K562 (cell line): ENCODE measurements at regions not wholly inside any gene's neighbourhood (a gene's known extent, or its start where the extent isn't known, plus 50 kb on each side); places are given as distances from the start of the nearest gene placed in this dataset.

Experiments
- ATAC-seq: fragments of 200-7000 bp; cut with Tn5 transposase; 3 replicates; pipeline ENCODE4 v1.9.1; 2020; ENCODE audit warnings: moderate library complexity
- BruUV-seq: library from RNA; stranded (reverse); fragments of 400-500 nt; replicated peaks from 2 replicates; lab custom pipeline; 2021; lab: Mats Ljungman, UMichigan
- CTCF ChIA-PET: fragments of 300-600 bp; formaldehyde crosslinking; extraction: SDS; loops from one replicate; lab custom pipeline; 2021; ENCODE audit warnings: low intra/inter-chr PET ratio; lab: Yijun Ruan, JAX
- POLR2A ChIA-PET: fragments of 300-600, 350-650 bp; sonication (Branson Sonifier 250); formaldehyde crosslinking; extraction: SDS; loops from one replicate; lab custom pipeline; 2021; ENCODE audit warnings: antibody characterized with exemption, inconsistent platforms; lab: Yijun Ruan, JAX
- DNase-seq, 4 experiments: peaks; one replicate each; pipeline versions ENCODE4 v3.0.0 to v3.0.0-alpha.2; 2011 to 2018; ENCODE audit warnings: low spot score in 3 of 4, mixed read lengths in 3 of 4; ENCODE audit errors: extremely low read depth in 1 of 4
- FAIRE-seq: peaks from 2 replicates; lab custom pipeline; 2011; peaks lifted over from hg19 to GRCh38; lab: Jason Lieb, UNC
- H2AFZ ChIP-seq: 2 replicates; pipeline ENCODE4 v1.6.0; 2011; ENCODE audit warnings: low read depth, low read length, control low read depth, inconsistent platforms
- H3K27ac ChIP-seq: fragments of 200-600 bp; 3 replicates; pipeline ENCODE4 v1.8.0; 2011; ENCODE audit warnings: low read depth, mild to moderate bottlenecking, control low read depth, inconsistent platforms, low read length, moderate library complexity, mixed read lengths; ENCODE audit errors: extremely low read depth
- H3K27me3 ChIP-seq, 2 experiments: fragments of 300-600 bp in 1 of 2; 2 replicates in 1 of 2; 3 replicates in 1 of 2; pipeline versions ENCODE4 v1.6.0 to v1.8.0; 2011; ENCODE audit warnings: inconsistent platforms in 2 of 2, low read length in 2 of 2, mild to moderate bottlenecking in 1 of 2, mixed read lengths in 1 of 2, moderate library complexity in 1 of 2; ENCODE audit not compliant: control insufficient read depth in 2 of 2, insufficient read depth in 2 of 2
- H3K36me3 ChIP-seq: fragments of 300-600 bp; 3 replicates; pipeline ENCODE4 v1.8.0; 2011; ENCODE audit warnings: mild to moderate bottlenecking, low read length, inconsistent platforms; ENCODE audit not compliant: control insufficient read depth, insufficient read depth
- H3K4me1 ChIP-seq, 2 experiments: fragments of 200-600 bp in 1 of 2; replicated peaks in 1 of 2; 2 replicates in 1 of 2; 3 replicates in 1 of 2; pipeline versions ENCODE4 v1.5.1 to v1.8.0; 2011; ENCODE audit warnings: inconsistent platforms in 2 of 2, low read length in 2 of 2, mild to moderate bottlenecking in 1 of 2, mixed read lengths in 1 of 2, moderate library complexity in 1 of 2; ENCODE audit not compliant: control insufficient read depth in 2 of 2, insufficient read depth in 2 of 2
- H3K4me2 ChIP-seq: 2 replicates; pipeline ENCODE4 v1.6.1; 2011; ENCODE audit warnings: low read length, control low read depth, inconsistent platforms, mixed read lengths; ENCODE audit not compliant: insufficient read depth
- H3K4me3 ChIP-seq: fragments of 200-600 bp; sonication (generic), shearing (Covaris generic); 2 replicates; pipeline ENCODE4 v1.5.1; 2016; ENCODE audit warnings: control low read depth, inconsistent platforms
- H3K79me2 ChIP-seq: fragments of 200-600 bp; 3 replicates; pipeline ENCODE4 v1.8.0; 2011; ENCODE audit warnings: low read length, inconsistent platforms; ENCODE audit not compliant: control insufficient read depth, insufficient read depth
- H3K9ac ChIP-seq, 2 experiments: 2 replicates each; pipeline versions ENCODE4 v1.6.0 to v1.6.1; 2011; ENCODE audit warnings: low read depth in 2 of 2, low read length in 2 of 2, control low read depth in 1 of 2, inconsistent platforms in 1 of 2, mild to moderate bottlenecking in 1 of 2, mixed read lengths in 1 of 2; ENCODE audit not compliant: insufficient read depth in 1 of 2
- H3K9me1 ChIP-seq: one replicate; pipeline ENCODE4 v1.6.0; 2011; ENCODE audit warnings: inconsistent platforms, mild to moderate bottlenecking, low read length, moderate library complexity; ENCODE audit not compliant: control insufficient read depth, insufficient read depth
- H3K9me3 ChIP-seq: replicated peaks from 2 replicates; pipeline ENCODE4 v1.5.1; 2011; ENCODE audit warnings: low read depth, low read length, inconsistent platforms; ENCODE audit not compliant: control insufficient read depth, insufficient read depth
- H4K20me1 ChIP-seq: replicated peaks from 2 replicates; pipeline ENCODE4 v1.6.1; 2011; ENCODE audit warnings: low read length, inconsistent platforms, mixed read lengths; ENCODE audit not compliant: control insufficient read depth, insufficient read depth
- ARID1B ChIP-seq: fragments of 450-650 bp; IDR thresholded peaks from 2 replicates; pipeline ENCODE4 v1.6.1; 2016; ENCODE audit warnings: antibody characterized with exemption, mild to moderate bottlenecking, inconsistent platforms
- CBFA2T3 ChIP-seq: fragments of 450-650 bp; IDR thresholded peaks from 2 replicates; pipeline ENCODE4 v1.6.1; 2017
- CCAR2 ChIP-seq: fragments of 200-400 bp; formaldehyde crosslinking; IDR thresholded peaks from 2 replicates; pipeline ENCODE4 v1.6.1; 2017; ENCODE audit warnings: mild to moderate bottlenecking, low read depth, low read length
- EP300 ChIP-seq: IDR thresholded peaks from 2 replicates; pipeline ENCODE4 v1.6.1; 2012; ENCODE audit warnings: low read length, improper control_type of control experiment
- GATA2 ChIP-seq: sonication (generic); formaldehyde crosslinking; IDR thresholded peaks from 2 replicates; pipeline ENCODE4 v1.4.0; 2020; ENCODE audit warnings: mild to moderate bottlenecking, missing genetic modification reagents
- ID3 ChIP-seq, 2 experiments: fragments of 250-450 bp in 1 of 2; fragments of 450-650 bp in 1 of 2; sonication (Bioruptor Pico) in 1 of 2; IDR thresholded peaks; 2 replicates each; pipeline versions ENCODE4 v1.6.1 to v1.8.0; 2016 to 2021; ENCODE audit warnings: mild to moderate bottlenecking in 2 of 2, moderate library complexity in 2 of 2, missing compliant biosample characterization in 1 of 2, missing genetic modification characterization in 1 of 2
- NCOA4 ChIP-seq: fragments of 450-650 bp; IDR thresholded peaks from 2 replicates; pipeline ENCODE4 v1.6.1; 2018; ENCODE audit warnings: mild to moderate bottlenecking; ENCODE audit not compliant: partially characterized antibody
- RBBP5 ChIP-seq: fragments of 200-600 bp; sonication (generic); IDR thresholded peaks from 2 replicates; pipeline ENCODE4 v1.6.1; 2012; ENCODE audit warnings: borderline replicate concordance, mild to moderate bottlenecking, low read length, control low read depth, inconsistent platforms; ENCODE audit not compliant: insufficient read depth, poor library complexity, severe bottlenecking
- SMARCA4 ChIP-seq: fragments of 450-650 bp; IDR thresholded peaks from 2 replicates; pipeline ENCODE4 v1.6.1; 2016
- SRSF9 ChIP-seq: fragments of 200-400 bp; formaldehyde crosslinking; IDR thresholded peaks from 2 replicates; pipeline ENCODE4 v1.6.1; 2017; ENCODE audit warnings: low read depth, low read length, borderline replicate concordance
- TCF3 ChIP-seq: sonication (generic); formaldehyde crosslinking; IDR thresholded peaks from 2 replicates; pipeline ENCODE4 v1.4.0; 2020; ENCODE audit warnings: mild to moderate bottlenecking, missing genetic modification reagents
- whole genome bisulfite sequencing: fragments of 100-300 bp; shearing (Covaris generic); methylation state at CpG from one replicate; pipeline ENCODE4 v1.1.6; 2016; ENCODE audit warnings: low coverage, mixed read lengths; ENCODE audit not compliant: insufficient coverage; ENCODE audit errors: missing lambda C conversion rate; 5-methylcytosine and 5-hydroxymethylcytosine counted together
- in situ Hi-C: fragments of 300-500 bp; cut with MboI; formaldehyde crosslinking; loops from 4 replicates; pipeline ENCODE4 v1.15.0; 2018; ENCODE audit warnings: inconsistent platforms, mixed read lengths
- intact Hi-C: fragments of 100-400 bp; cut with micrococcal nuclease; formaldehyde crosslinking; loops from 2 replicates; pipeline ENCODE4 v1.14.2; 2022
- TF ChIP-seq, protein P1 (sequence below), 2 experiments: IDR thresholded peaks in 1 of 2; conservative IDR thresholded peaks in 1 of 2; 2 replicates each; pipeline ENCODE4 v1.6.1; 2016; ENCODE audit warnings: low read depth in 2 of 2, mild to moderate bottlenecking in 1 of 2, missing compliant biosample characterization in 1 of 2, missing genetic modification characterization in 1 of 2, moderate library complexity in 1 of 2
- TF ChIP-seq, protein P2 (sequence below): fragments of 450-650 bp; IDR thresholded peaks from 2 replicates; pipeline ENCODE4 v1.6.1; 2018; ENCODE audit not compliant: partially characterized antibody

- TF ChIP-seq, protein P1, sequence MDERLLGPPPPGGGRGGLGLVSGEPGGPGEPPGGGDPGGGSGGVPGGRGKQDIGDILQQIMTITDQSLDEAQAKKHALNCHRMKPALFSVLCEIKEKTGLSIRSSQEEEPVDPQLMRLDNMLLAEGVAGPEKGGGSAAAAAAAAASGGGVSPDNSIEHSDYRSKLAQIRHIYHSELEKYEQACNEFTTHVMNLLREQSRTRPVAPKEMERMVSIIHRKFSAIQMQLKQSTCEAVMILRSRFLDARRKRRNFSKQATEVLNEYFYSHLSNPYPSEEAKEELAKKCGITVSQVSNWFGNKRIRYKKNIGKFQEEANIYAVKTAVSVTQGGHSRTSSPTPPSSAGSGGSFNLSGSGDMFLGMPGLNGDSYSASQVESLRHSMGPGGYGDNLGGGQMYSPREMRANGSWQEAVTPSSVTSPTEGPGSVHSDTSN (CRISPR knock-in tag; IDR thresholded peaks at IDR 0.05; ENCODE audit: low read depth), result no peak
- TF ChIP-seq, protein P1 (tag; conservative IDR thresholded peaks at IDR 0.05; ENCODE audit: low read depth), result peak; percentile 24
- TF ChIP-seq CBFA2T3 (peak; percentile 10; the same call in 1 of the 2 replicates), EP300 (0 out of 2 replicates have a peak, but pooled peaks have one; percentile 16), SMARCA4 (peak; percentile 77)
Observed at GRCh38 chr9:105861972-105862371, 167.6 kb downstream of the TMEM38B start (continued).

- no peaks in the 10 kb centered on the region for H3K79me2 ChIP-seq
- no peak overlapping the region for H3K4me3 ChIP-seq
- DNase-seq (no peak), FAIRE-seq (no peak), ATAC-seq (peak; percentile 40; the same call in 2 of the 3 replicates)
- H2AFZ ChIP-seq, result no peak overlapping the region
- POLR2A ChIA-PET, result no interaction called here
- no peaks in the 10 kb centered on the region for H3K36me3 ChIP-seq
- H3K4me2 ChIP-seq, result no peak overlapping the region
- H3K27me3 ChIP-seq, result no peaks in the 10 kb centered on the region
- H3K27ac ChIP-seq, result no peak overlapping the region
- in situ Hi-C loops, result no loop called here
- peaks cover 2 to 16% of the 10 kb centered on the region in 2 experiments for H3K4me1 ChIP-seq
- BruUV-seq, result no TSS peak
- intact Hi-C loops, result no loop called here
- CTCF ChIA-PET, result no interaction called here
- H3K9me3 ChIP-seq, result no peaks in the 10 kb centered on the region
- H3K9ac ChIP-seq, result no peak overlapping the region
- 2% methylated on average over 6 of the region's 6 CpGs for WGBS
- H3K9me1 ChIP-seq, result no peaks in the 10 kb centered on the region
- H4K20me1 ChIP-seq, result no peaks in the 10 kb centered on the region
- peak; percentile 58; the same call in 1 of the 2 replicates for TF ChIP-seq GATA2 (CRISPR knock-in tag)
- no peak for TF ChIP-seq SRSF9
- TF ChIP-seq, protein P2, sequence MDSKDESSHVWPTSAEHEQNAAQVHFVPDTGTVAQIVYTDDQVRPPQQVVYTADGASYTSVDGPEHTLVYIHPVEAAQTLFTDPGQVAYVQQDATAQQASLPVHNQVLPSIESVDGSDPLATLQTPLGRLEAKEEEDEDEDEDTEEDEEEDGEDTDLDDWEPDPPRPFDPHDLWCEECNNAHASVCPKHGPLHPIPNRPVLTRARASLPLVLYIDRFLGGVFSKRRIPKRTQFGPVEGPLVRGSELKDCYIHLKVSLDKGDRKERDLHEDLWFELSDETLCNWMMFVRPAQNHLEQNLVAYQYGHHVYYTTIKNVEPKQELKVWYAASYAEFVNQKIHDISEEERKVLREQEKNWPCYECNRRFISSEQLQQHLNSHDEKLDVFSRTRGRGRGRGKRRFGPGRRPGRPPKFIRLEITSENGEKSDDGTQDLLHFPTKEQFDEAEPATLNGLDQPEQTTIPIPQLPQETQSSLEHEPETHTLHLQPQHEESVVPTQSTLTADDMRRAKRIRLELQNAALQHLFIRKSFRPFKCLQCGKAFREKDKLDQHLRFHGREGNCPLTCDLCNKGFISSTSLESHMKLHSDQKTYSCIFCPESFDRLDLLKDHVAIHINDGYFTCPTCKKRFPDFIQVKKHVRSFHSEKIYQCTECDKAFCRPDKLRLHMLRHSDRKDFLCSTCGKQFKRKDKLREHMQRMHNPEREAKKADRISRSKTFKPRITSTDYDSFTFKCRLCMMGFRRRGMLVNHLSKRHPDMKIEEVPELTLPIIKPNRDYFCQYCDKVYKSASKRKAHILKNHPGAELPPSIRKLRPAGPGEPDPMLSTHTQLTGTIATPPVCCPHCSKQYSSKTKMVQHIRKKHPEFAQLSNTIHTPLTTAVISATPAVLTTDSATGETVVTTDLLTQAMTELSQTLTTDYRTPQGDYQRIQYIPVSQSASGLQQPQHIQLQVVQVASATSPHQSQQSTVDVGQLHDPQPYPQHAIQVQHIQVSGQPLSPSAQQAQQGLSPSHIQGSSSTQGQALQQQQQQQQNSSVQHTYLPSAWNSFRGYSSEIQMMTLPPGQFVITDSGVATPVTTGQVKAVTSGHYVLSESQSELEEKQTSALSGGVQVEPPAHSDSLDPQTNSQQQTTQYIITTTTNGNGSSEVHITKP, result peak; percentile 8
- no peak for TF ChIP-seq NCOA4
- TF ChIP-seq TCF3 (CRISPR knock-in tag), result peak; percentile 55
- peak; percentile 69 for TF ChIP-seq RBBP5
- TF ChIP-seq CCAR2, result no peak
- no peak for TF ChIP-seq ID3 (CRISPR knock-in tag; IDR thresholded peaks at IDR 0.05)
- peak; percentile 67; the same call in 1 of the 2 replicates for TF ChIP-seq ID3 (tag; IDR thresholded peaks at IDR 0.05)
- no peak for TF ChIP-seq ARID1B
Observed at GRCh38 chr9:105864248-105864898, 170.0 kb downstream of the TMEM38B start.
